ENCODE measurements at regions not wholly inside any gene's neighbourhood (a gene's known extent, or its start where the extent isn't known, plus 50 kb on each side); places are given as distances from the start of the nearest gene placed in this dataset.
A peak's percentile ranks its signal among the peaks of the same experiment; 100 is the strongest.

DNA sequence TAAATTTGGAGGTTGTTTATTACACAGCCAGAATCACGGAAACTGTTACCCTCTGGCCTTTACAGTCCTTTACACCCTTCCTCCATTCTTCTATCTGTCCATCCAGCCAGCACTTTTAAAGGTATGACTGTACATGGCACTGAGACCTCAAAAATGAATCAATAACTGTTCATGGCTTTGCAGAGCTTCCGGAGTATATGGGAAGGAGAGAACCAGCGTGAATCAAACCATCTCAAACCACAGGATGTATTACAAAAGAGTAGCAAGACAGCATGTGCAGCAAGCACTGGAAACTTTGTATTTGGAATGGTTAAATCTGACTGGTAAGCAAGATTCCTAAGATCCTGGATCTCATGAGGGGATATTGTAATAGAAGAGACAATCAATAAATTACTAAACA is 228.5 kb upstream of the CASK start:
- no peak for DNase-seq

DNA sequence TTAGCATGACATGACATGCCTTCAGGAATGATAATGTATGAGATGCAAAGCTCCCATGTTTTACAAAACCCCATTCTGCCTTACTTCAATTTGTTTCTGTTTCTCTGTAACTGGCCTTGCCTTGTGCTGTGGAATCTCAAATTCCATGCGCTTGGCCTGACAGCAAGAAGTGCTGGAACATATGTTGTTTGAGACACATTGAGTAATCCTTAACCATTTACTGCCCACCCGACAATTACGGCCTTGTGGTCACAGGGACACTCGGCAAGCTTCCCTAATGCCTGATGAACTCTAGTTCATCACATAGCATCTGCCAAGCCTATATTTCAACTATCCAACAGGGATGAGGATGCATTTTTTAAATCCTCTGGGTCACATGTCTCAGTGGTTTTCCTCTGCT is 226.4 kb upstream of the CASK start:
- DNase-seq = no peak

DNA sequence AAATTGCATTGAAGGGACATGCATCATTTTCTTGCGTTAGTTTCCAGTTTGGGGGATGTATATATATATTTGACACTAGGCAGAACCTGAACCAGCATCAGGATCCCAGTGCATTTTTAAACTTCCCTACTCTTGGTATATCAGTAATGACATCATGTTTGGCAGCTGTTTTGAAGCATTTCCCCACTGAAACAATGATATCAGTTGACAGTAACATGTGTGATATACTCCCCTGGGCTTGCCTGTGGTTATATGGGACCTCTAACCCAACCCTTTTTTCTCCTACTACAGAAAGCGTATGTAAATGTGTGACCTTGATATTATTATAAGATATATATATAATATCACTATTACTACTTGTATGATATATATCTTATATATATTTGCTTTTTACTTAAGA is 225.9 kb upstream of the CASK start:
- DNase-seq = no peak

DNA sequence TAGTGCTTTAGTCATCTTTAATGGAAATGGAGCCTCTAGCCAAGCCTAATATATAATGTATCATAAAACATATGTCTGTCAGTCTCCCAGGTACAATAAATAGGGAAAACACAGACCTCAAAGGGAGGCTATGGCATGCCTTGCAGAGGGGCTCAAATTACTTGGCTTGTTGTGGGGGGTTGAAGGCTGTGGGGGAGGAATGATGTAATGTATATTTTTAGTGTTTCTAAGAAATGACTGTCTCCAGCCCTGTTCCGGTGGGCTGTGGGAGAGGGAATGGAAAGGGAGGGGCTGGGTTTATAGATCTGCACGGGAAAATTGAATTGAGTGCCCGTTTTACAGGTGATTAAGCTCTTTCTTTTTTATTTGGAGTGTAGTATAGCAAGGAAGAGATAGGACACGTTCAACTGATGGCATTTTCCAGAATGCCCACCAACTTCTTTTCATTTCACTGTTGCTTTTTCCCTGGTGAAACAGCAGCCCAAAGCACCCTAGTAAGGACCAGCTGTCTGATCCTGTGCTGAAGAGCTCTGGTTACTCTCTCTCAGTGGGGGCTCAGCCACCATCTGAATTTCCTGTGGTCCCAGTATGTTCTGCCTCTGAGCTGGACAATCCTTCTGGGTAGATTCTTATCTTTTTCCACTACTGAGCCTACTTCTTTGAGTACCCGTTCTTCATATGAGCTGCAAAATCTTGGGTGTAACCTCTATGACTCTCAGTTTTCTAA is 220.7 kb upstream of the CASK start:
- DNase-seq = no peak

DNA sequence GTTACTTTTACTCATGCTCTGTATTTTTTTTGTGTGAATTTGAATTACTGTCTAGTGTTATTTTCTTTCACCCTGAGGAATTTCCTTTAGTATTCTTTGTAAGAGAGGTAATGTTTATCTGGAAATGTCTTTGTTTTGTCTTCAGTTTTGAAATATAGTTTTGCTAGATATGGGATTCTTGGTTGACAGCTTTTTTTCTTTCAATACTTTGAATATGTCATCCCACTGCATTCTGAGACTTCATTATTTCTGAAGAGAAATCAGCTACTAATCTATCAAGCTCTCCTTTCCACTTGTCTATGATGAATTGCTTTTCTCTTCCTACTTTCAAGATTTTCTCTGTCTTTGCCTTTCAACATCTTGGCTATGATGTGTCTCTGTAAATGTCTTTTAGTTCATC is 217.0 kb upstream of the CASK start:
- DNase-seq = no peak

GRCh38 chrX:42135583-42136228 is 212.4 kb upstream of the CASK start:
- DNase-seq = no peak

DNA sequence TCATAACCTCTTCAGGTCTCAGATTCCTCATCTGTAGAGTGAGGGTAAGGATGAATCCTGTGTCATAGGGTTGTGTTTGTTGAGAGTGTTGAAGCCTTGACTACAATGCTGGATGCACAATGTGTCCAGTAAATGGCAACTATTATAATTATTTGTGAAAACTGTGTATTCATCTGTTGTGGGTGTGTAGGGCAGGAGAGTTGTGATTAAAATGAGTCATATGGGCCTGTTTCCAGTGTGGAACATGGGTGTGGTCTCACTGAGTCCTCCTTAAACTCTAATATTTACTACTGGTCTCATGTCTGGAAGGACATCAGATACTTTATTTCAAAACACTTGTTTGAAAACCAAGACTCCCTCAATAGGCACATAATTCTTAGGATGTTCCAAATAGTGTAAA is 208.5 kb upstream of the CASK start:
- no peak for DNase-seq

DNA sequence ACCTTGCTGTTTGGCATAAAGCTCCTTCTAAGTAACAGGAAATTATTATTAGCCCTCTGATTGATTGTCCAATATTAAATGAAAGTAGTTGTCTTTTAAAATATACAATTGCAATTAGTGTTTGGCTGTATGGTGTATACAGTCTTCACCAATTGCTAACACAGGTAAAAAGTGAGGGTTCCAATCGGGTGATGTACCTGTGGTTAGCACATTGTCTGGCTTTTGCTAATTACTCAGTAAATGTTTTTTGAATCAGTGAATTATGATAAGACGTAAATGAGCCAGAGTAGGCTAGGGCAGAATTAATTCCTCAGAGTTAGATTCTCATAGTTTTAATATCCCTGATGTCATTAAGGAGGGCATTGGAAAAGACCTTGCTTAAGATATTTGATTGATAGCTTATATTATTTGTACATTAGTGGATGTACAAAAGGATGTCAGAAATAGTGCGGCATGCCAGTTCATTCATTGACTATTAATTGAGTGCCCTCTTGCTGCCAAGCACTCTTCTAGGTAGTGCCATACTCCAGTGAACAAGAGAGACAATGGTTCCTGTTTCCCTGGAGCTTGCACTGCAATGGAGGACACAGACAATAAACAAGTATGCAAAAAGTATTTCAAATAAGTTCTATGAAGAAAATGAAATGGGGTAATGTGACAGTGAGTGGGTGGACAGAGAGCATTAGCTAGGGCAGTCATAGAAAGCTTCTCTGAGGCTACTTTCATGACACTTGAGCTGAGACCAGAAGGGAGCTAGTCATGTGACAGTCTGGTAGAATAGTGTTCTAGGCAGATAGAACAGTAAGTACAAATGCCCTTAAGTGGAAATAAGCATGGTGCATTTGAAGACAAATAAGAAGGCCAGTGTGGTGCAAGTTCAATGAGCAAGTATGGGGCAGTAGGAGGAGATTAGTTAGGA is 205.9 kb upstream of the CASK start:
- no peak for DNase-seq

DNA sequence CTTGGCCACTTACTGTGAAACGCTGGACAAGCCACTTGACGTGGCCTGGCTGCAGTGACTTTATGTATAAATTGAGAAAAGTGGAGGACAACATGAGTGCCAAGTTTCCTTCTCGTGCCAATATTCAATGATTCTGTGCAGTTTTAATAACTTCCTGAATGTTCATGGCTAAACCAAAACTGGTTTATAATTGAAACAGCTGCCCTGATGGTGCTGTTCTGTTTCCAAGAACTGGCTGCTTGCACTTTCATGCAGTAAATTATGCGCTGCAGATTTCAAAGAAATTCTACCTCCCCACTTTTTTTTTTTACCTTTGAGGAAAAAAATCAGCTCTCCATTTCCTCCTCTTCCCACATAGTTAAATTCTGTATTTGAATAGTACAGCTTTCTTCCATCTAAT is 205.2 kb upstream of the CASK start:
- no peak for DNase-seq

- DNase-seq = no peak
These were observed 204.7 kb upstream of the CASK start for GRCh38 chrX:42128020-42128419.

GRCh38 chrX:42127563-42127962 is 204.2 kb upstream of the CASK start:
- no peak for DNase-seq

GRCh38 chrX:42123369-42123768 is 200.0 kb upstream of the CASK start:
- no peak for DNase-seq

DNA sequence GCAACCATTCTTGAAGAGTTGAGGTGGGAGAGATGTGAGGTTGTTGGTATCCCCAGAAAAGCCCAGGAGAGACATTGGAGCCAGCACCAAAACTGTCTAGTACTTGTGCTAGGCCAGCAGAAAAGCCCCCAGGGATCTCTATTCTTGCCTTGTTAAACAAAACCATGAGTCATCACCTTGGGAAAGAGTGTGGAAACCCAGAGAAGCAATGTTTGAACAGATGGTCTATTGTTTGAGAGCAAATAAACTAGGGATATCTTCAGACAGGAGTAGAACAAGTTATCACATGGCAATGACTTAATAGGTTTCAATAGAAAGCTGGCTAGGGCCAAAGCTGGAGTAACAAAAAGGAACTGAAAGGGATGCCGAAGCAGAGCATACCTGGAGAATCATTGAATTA is 195.7 kb upstream of the CASK start:
- peak; percentile 77 for DNase-seq

DNA sequence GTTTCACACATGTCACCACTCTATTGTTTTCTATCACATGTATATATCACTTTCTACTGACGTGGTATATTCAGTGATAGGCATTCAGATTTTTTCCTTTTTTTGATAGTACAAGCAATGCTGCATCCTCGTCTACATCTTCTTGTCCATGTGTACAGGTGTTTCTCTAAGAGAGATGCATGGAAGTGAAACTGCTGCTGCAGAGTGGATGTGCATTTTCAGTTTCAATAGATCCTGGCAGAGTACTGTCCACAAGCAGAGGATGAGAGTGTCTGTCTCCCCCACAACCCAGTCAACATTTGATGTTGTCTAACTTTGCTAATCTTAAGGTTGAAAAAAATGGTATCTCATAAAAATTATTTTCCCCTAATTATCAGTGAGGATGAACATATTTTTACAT is 194.0 kb upstream of the CASK start:
- DNase-seq = no peak

GRCh38 chrX:42109428-42109827 is 186.1 kb upstream of the CASK start:
- DNase-seq = no peak

- no peak for DNase-seq
These were observed 184.4 kb upstream of the CASK start for GRCh38 chrX:42107495-42108488.

- no peak for DNase-seq
These were observed 183.2 kb upstream of the CASK start for GRCh38 chrX:42106556-42106955.

GRCh38 chrX:42102586-42103282 is 179.4 kb upstream of the CASK start:
- no peak for DNase-seq

DNA sequence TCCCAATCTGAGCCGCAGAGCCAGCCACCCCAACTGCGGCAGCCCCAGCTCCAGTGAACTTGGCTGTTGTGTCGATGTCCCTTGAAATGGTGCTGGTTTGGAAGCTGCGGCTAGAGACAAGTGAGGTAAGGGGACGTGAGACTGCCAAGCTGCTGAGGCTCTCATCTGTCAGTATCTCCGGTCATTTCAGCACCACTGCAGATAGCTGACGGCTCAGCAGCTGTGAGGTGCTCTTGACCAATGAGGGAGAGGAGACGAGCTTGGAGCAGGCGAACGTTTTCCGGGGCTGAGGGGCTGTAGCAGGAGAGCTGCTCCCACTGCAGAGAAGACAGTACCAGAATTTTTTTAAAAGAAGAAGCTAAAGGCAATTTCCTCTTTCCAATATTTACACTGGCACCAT is 175.5 kb upstream of the CASK start:
- DNase-seq = no peak

- no peak for DNase-seq
These were observed 174.1 kb upstream of the CASK start for GRCh38 chrX:42097486-42097885.

DNA sequence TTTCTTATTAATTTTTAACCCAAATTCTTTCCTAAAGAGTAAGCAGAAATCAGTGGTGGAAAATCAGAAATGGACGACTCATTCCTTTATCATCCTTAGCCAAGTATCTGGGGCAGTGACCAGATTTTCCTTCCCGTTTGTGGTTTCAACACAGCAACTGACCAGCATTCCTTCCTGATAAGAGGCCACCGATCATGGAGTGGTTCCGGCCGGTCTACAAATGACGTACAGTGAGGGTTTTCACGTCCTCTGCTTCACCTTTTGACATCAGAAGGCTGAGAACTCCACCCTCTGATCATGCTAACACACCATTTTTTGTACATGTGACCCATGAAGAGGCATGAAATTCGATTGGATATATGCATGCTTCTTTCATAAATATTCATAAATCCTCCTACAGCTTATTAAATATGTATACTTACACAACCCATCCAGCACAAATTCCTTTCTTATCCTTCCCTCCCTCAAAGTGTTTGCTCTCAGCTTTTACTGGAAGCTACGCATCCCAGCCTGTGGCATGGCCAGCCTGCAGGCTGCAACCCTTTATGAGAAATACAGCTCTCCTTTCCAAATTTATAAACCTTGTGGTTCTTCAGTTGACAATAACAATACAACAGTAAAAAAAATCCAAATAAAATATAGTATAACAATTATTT is 173.0 kb upstream of the CASK start:
- no peak for DNase-seq

All from DMS 273 treated with DMSO at 0.1 percent for 48 hours (cell line).